ENCODE measurements at regions not wholly inside any gene's neighbourhood (a gene's known extent, or its start where the extent isn't known, plus 50 kb on each side); places are given as distances from the start of the nearest gene placed in this dataset.

DNA sequence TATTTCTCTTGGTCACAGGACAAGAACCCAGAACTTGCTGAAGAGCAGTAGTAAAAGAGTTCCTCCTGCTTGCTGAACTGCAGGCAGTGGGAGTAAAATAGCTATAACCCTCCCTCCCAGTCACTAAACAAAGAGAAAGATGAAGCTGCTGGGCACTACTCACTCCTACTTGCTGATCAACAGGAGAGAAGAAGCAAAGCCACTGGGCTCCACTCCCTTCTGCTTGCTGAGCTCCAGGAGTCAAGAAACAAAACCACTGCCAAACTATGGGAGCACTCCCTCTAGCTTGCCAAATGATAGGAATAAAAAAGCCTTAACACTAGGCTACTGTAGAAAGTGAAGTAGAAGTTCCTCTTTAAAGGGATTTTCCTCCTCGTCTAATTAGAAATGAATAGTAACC is 155.3 kb downstream of the RASSF9 start:
- intact Hi-C loops (cut with micrococcal nuclease; ENCODE audit: unreplicated experiment) = no loop called here
- no peak for TF ChIP-seq EZH2phosphoT487 (IDR thresholded peaks at IDR 0.05; ENCODE audit: borderline replicate concordance, low read depth, low read length)
- TF ChIP-seq, protein P1, sequence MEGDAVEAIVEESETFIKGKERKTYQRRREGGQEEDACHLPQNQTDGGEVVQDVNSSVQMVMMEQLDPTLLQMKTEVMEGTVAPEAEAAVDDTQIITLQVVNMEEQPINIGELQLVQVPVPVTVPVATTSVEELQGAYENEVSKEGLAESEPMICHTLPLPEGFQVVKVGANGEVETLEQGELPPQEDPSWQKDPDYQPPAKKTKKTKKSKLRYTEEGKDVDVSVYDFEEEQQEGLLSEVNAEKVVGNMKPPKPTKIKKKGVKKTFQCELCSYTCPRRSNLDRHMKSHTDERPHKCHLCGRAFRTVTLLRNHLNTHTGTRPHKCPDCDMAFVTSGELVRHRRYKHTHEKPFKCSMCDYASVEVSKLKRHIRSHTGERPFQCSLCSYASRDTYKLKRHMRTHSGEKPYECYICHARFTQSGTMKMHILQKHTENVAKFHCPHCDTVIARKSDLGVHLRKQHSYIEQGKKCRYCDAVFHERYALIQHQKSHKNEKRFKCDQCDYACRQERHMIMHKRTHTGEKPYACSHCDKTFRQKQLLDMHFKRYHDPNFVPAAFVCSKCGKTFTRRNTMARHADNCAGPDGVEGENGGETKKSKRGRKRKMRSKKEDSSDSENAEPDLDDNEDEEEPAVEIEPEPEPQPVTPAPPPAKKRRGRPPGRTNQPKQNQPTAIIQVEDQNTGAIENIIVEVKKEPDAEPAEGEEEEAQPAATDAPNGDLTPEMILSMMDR (conservative IDR thresholded peaks at IDR 0.05; ENCODE audit: low read length) = no peak
- no peak overlapping the region for H3K4me3 ChIP-seq (ENCODE audit: low read depth, low read length, poor library complexity, severe bottlenecking)
- H3K79me2 ChIP-seq (ENCODE audit: insufficient read depth, low read depth, low read length) = no peaks in the 10 kb centered on the region
- no peaks in the 10 kb centered on the region for H3K4me1 ChIP-seq (ENCODE audit: insufficient read depth, low read length, poor library complexity, severe bottlenecking)
- ChIA-PET POLR2A (interaction anchor here (0.9 kb wide), 1 partner anchor 13 kb away, joined by 4 read pairs; no protein-coding TSS in a partner anchor), CTCF (ENCODE audit: unreplicated experiment) (no interaction called here)
- H3K36me3 ChIP-seq (ENCODE audit: insufficient read depth, low read length) = no peaks in the 10 kb centered on the region
- H3K27ac ChIP-seq (ENCODE audit: low read depth, low read length, poor library complexity, severe bottlenecking) = no peak overlapping the region
- H2AFZ ChIP-seq (ENCODE audit: low read length) = no peak overlapping the region
- no peak overlapping the region for H3K4me2 ChIP-seq (ENCODE audit: low read length)
- no peaks in the 10 kb centered on the region for H4K20me1 ChIP-seq (ENCODE audit: insufficient read depth, low read length)
- H3K9me3 ChIP-seq (ENCODE audit: low read length) = no peaks in the 10 kb centered on the region
- BruUV-seq (replicated peaks) = no TSS peak
- no peak for DNase-seq (ENCODE audit: low spot score)
- no peaks in the 10 kb centered on the region for H3K9me2 ChIP-seq (ENCODE audit: insufficient read depth, low read length)

DNA sequence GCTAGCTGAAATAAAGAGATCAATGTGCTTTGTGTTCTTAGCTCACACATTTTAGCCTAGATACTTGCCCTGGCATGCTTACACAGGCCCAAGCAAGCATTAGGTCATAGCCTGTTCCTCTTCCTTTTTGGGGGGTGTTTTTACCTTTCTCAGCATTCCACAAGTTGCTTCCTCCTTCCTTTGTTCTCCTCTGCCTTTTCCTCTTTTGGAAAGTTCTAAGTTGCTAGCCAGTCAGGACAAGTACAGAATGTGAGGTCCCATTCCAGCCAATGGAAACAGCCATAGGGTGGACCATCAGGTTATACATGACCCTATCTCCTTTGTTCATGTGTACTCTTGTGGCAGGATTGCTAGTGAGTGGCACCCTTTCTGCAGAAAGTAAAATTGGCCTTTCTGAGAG is 154.9 kb downstream of the RASSF9 start:
- Histone ChIP-seq H2AFZ (ENCODE audit: low read length) (no peak overlapping the region), H3K27ac (ENCODE audit: low read depth, low read length, poor library complexity, severe bottlenecking) (no peak overlapping the region), H3K9me2 (ENCODE audit: insufficient read depth, low read length) (no peaks in the 10 kb centered on the region), H3K4me1 (ENCODE audit: insufficient read depth, low read length, poor library complexity, severe bottlenecking) (no peaks in the 10 kb centered on the region), H3K79me2 (ENCODE audit: insufficient read depth, low read depth, low read length) (no peaks in the 10 kb centered on the region), H3K4me3 (ENCODE audit: low read depth, low read length, poor library complexity, severe bottlenecking) (no peak overlapping the region), H3K9me3 (ENCODE audit: low read length) (no peaks in the 10 kb centered on the region), H3K36me3 (ENCODE audit: insufficient read depth, low read length) (no peaks in the 10 kb centered on the region), H4K20me1 (ENCODE audit: insufficient read depth, low read length) (no peaks in the 10 kb centered on the region), H3K4me2 (ENCODE audit: low read length) (no peak overlapping the region)
- ChIA-PET CTCF (ENCODE audit: unreplicated experiment) (no interaction called here), POLR2A (interaction anchor here (0.6 to 0.9 kb wide), 2 partner anchors 14 to 35 kb away, joined by 3 to 4 read pairs; no protein-coding TSS in a partner anchor)
- intact Hi-C loops (cut with micrococcal nuclease; ENCODE audit: unreplicated experiment) = no loop called here
- no peak for DNase-seq (ENCODE audit: low spot score)
- TF ChIP-seq EZH2phosphoT487 (IDR thresholded peaks at IDR 0.05; ENCODE audit: borderline replicate concordance, low read depth, low read length) = no peak
- TF ChIP-seq, protein P1 (conservative IDR thresholded peaks at IDR 0.05; ENCODE audit: low read length) = no peak
- BruUV-seq (replicated peaks) = no TSS peak

DNA sequence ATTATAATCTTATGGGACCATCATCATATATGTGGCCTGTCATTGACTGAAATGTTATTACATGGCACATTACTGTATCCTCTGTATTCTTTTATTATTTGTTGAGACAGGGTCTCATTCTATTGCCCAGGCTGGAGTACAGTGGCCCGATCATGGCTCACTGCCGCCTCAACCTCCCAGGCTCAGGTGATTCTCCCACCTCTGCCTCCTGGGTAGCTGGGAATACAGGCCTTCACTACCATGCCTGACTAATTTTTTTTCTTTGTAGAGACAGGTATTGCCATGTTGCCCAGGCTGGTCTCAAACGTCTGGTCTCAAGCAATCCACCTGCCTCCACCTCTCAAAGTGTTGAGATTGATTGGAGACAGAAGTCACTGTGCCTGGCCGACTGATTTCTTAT is 153.2 kb downstream of the RASSF9 start:
- CTCF ChIA-PET (ENCODE audit: unreplicated experiment) = no interaction called here
- Histone ChIP-seq H3K36me3 (ENCODE audit: insufficient read depth, low read length) (no peaks in the 10 kb centered on the region), H3K9me2 (ENCODE audit: insufficient read depth, low read length) (no peaks in the 10 kb centered on the region), H3K9me3 (ENCODE audit: low read length) (no peaks in the 10 kb centered on the region), H3K79me2 (ENCODE audit: insufficient read depth, low read depth, low read length) (no peaks in the 10 kb centered on the region), H3K27ac (ENCODE audit: low read depth, low read length, poor library complexity, severe bottlenecking) (no peak overlapping the region), H3K4me3 (ENCODE audit: low read depth, low read length, poor library complexity, severe bottlenecking) (no peak overlapping the region), H3K4me2 (ENCODE audit: low read length) (no peak overlapping the region), H2AFZ (ENCODE audit: low read length) (no peak overlapping the region), H3K4me1 (ENCODE audit: insufficient read depth, low read length, poor library complexity, severe bottlenecking) (no peaks in the 10 kb centered on the region), H4K20me1 (ENCODE audit: insufficient read depth, low read length) (no peaks in the 10 kb centered on the region)
- no peak for TF ChIP-seq EZH2phosphoT487 (IDR thresholded peaks at IDR 0.05; ENCODE audit: borderline replicate concordance, low read depth, low read length)
- TF ChIP-seq, protein P1 (conservative IDR thresholded peaks at IDR 0.05; ENCODE audit: low read length) = no peak
- POLR2A ChIA-PET = no interaction called here
- no TSS peak for BruUV-seq (replicated peaks)
- intact Hi-C loops (cut with micrococcal nuclease; ENCODE audit: unreplicated experiment) = no loop called here
- no peak for DNase-seq (ENCODE audit: low spot score)

All from OCI-LY7 (cell line).